Brain microvascular endothelial cell (primary cell): ENCODE measurements at regions not wholly inside any gene's neighbourhood (a gene's known extent, or its start where the extent isn't known, plus 50 kb on each side); places are given as distances from the start of the nearest gene placed in this dataset.

Experiments used
- DNase-seq: peaks from one replicate; pipeline ENCODE4 v3.0.0-alpha.2; 2020
- H3K27ac ChIP-seq: fragments of 250-450 bp; sonication (Bioruptor Pico); 2 replicates; pipeline ENCODE4 v1.5.1; 2020; ENCODE audit warnings: mild to moderate bottlenecking, moderate library complexity
- H3K27me3 ChIP-seq: fragments of 250-450 bp; sonication (Bioruptor Pico); replicated peaks from 2 replicates; pipeline ENCODE4 v1.5.1; 2020; ENCODE audit warnings: mild to moderate bottlenecking
- H3K36me3 ChIP-seq: fragments of 250-450 bp; sonication (Bioruptor Pico); replicated peaks from 2 replicates; pipeline ENCODE4 v1.5.1; 2020; ENCODE audit warnings: mild to moderate bottlenecking
- H3K4me3 ChIP-seq: 2 replicates; pipeline ENCODE4 v1.5.1; 2011; ENCODE audit warnings: low read depth, mild to moderate bottlenecking, control low read depth, low read length, moderate library complexity
- in situ Hi-C: cut with HindIII; loops from 2 replicates; pipeline ENCODE4 v1.10.0; 2017; ENCODE audit warnings: low sequenced_read_pairs, low pct_ligation_motif_present
- TF ChIP-seq, protein P1 (sequence below): IDR thresholded peaks from 2 replicates; pipeline ENCODE4 v1.5.1; 2011; ENCODE audit warnings: low read depth, mild to moderate bottlenecking, moderate library complexity, low read length, control low read depth, inconsistent platforms; ENCODE audit errors: missing control alignments

- Histone ChIP-seq H3K27ac (no peak overlapping the region), H3K4me3 (no peak overlapping the region), H3K27me3 (no peaks in the 10 kb centered on the region), H3K36me3 (no peaks in the 10 kb centered on the region)
- in situ Hi-C loops: no loop called here
- no peak for DNase-seq
- TF ChIP-seq, protein P1, sequence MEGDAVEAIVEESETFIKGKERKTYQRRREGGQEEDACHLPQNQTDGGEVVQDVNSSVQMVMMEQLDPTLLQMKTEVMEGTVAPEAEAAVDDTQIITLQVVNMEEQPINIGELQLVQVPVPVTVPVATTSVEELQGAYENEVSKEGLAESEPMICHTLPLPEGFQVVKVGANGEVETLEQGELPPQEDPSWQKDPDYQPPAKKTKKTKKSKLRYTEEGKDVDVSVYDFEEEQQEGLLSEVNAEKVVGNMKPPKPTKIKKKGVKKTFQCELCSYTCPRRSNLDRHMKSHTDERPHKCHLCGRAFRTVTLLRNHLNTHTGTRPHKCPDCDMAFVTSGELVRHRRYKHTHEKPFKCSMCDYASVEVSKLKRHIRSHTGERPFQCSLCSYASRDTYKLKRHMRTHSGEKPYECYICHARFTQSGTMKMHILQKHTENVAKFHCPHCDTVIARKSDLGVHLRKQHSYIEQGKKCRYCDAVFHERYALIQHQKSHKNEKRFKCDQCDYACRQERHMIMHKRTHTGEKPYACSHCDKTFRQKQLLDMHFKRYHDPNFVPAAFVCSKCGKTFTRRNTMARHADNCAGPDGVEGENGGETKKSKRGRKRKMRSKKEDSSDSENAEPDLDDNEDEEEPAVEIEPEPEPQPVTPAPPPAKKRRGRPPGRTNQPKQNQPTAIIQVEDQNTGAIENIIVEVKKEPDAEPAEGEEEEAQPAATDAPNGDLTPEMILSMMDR: no peak
Observed at GRCh38 chr2:103327386-103327785, 565.6 kb downstream of the TMEM182 start.

GRCh38 chr2:103327966-103328365 is 566.1 kb downstream of the TMEM182 start:
- TF ChIP-seq, protein P1: no peak
- in situ Hi-C loops: no loop called here
- no peaks in the 10 kb centered on the region for H3K36me3 ChIP-seq
- no peak overlapping the region for H3K27ac ChIP-seq
- H3K27me3 ChIP-seq: no peaks in the 10 kb centered on the region
- no peak overlapping the region for H3K4me3 ChIP-seq
- DNase-seq: no peak

GRCh38 chr2:103335403-103335802 is 573.6 kb downstream of the TMEM182 start:
- no peaks in the 10 kb centered on the region for H3K27me3 ChIP-seq
- H3K27ac ChIP-seq: no peak overlapping the region
- no peak overlapping the region for H3K4me3 ChIP-seq
- no peak for DNase-seq
- in situ Hi-C loops: no loop called here
- TF ChIP-seq, protein P1: no peak
- no peaks in the 10 kb centered on the region for H3K36me3 ChIP-seq

DNA sequence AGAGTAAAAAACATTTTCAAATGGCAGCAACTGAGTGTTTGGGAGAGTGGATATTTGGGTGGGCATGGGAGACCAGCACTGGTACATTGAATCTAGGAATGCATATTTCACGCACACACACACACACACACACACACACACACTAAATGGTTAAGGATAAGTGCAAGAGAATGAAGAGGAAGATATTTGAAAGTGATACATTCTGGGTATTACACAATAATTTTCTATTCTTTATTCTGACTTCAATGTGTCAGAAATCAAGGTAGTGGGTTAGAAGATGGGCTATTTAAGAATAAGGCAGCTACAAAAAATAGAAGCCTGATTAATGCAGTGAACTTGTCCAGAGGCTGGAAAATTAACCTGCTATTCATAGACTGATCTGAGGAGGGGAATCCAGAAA is 577.0 kb downstream of the TMEM182 start:
- Histone ChIP-seq H3K27me3 (no peaks in the 10 kb centered on the region), H3K27ac (no peak overlapping the region), H3K36me3 (no peaks in the 10 kb centered on the region), H3K4me3 (no peak overlapping the region)
- TF ChIP-seq, protein P1: no peak
- no peak for DNase-seq
- in situ Hi-C loops: no loop called here

DNA sequence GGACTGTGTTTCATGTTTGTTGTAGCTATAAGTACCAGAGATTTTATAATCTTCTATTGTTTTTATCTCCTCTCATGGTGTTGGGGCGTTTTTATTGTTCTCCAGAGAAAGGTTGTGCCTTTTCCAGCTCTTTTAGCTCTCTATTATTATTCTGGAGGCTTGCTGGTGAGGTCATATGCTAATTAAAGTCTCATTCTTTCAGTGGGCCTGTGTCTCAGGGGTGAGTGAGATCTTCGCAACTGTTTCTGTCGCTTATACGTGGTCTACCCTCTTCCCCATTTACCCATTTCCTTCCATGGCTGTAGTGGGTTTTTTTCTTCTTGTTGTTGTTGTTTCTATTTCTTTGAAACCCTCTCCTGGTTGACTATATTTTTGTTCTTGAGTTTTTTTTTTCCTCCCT is 584.9 kb downstream of the TMEM182 start:
- Histone ChIP-seq H3K4me3 (no peak overlapping the region), H3K36me3 (no peaks in the 10 kb centered on the region), H3K27ac (no peak overlapping the region), H3K27me3 (no peaks in the 10 kb centered on the region)
- TF ChIP-seq, protein P1: no peak
- in situ Hi-C loops: no loop called here
- no peak for DNase-seq

GRCh38 chr2:103353774-103354173 is 591.9 kb downstream of the TMEM182 start:
- Histone ChIP-seq H3K4me3 (no peak overlapping the region), H3K27me3 (no peaks in the 10 kb centered on the region), H3K27ac (no peak overlapping the region), H3K36me3 (no peaks in the 10 kb centered on the region)
- TF ChIP-seq, protein P1: no peak
- DNase-seq: no peak
- in situ Hi-C loops: no loop called here
